Keratinocyte (primary cell): ENCODE measurements at regions not wholly inside any gene's neighbourhood (a gene's known extent, or its start where the extent isn't known, plus 50 kb on each side); places are given as distances from the start of the nearest gene placed in this dataset.
"Not testable (repeated sequence)": the region's sequence is repeated elsewhere in the genome, so short reads cannot be mapped to it uniquely, and the experiment has no call there.

Source experiments
- DNase-seq: peaks from one replicate; pipeline ENCODE4 v3.0.0-alpha.2; 2011; ENCODE audit warnings: low read depth, missing footprints, low spot score
- FAIRE-seq: peaks from 2 replicates; lab custom pipeline; 2011; peaks lifted over from hg19 to GRCh38; lab: Jason Lieb, UNC
- H2AFZ ChIP-seq: 2 replicates; pipeline ENCODE4 v1.6.0; 2012; ENCODE audit warnings: low read length, control low read depth, inconsistent platforms; ENCODE audit not compliant: control insufficient read depth
- H3K27ac ChIP-seq: 2 replicates; pipeline ENCODE4 v1.5.1; 2011; ENCODE audit warnings: low read length; ENCODE audit not compliant: control insufficient read depth, insufficient read depth
- H3K27me3 ChIP-seq: 3 replicates; pipeline ENCODE4 v1.6.0; 2011; ENCODE audit warnings: low read length; ENCODE audit not compliant: control insufficient read depth, insufficient read depth; ENCODE audit errors: extremely low read depth
- H3K36me3 ChIP-seq, 2 experiments: 2 replicates in 1 of 2; 3 replicates in 1 of 2; pipeline ENCODE4 v1.5.1; 2011; ENCODE audit warnings: low read length in 2 of 2, mild to moderate bottlenecking in 1 of 2; ENCODE audit not compliant: control insufficient read depth in 2 of 2, insufficient read depth in 2 of 2; ENCODE audit errors: extremely low read depth in 1 of 2
- H3K4me1 ChIP-seq: 3 replicates; pipeline ENCODE4 v1.5.1; 2011; ENCODE audit warnings: low read length; ENCODE audit not compliant: control insufficient read depth, insufficient read depth; ENCODE audit errors: extremely low read depth
- H3K4me2 ChIP-seq: 3 replicates; pipeline ENCODE4 v1.6.0; 2011; ENCODE audit warnings: low read depth, low read length; ENCODE audit not compliant: control insufficient read depth, insufficient read depth; ENCODE audit errors: extremely low read depth
- H3K4me3 ChIP-seq, 3 experiments: fragments of 200-600 bp in 1 of 3; sonication (generic) in 1 of 3; 2 replicates in 2 of 3; 3 replicates in 1 of 3; pipeline ENCODE4 v1.5.1; 2011 to 2016; ENCODE audit warnings: low read length in 3 of 3, mild to moderate bottlenecking in 3 of 3, control low read depth in 2 of 3, inconsistent platforms in 1 of 3, low read depth in 1 of 3, mixed read lengths in 1 of 3, mixed run types in 1 of 3, moderate library complexity in 1 of 3; ENCODE audit not compliant: control insufficient read depth in 2 of 3, insufficient read depth in 2 of 3; ENCODE audit errors: extremely low read depth in 1 of 3
- H3K79me2 ChIP-seq: 2 replicates; pipeline ENCODE4 v1.6.0; 2012; ENCODE audit warnings: low read length; ENCODE audit not compliant: control insufficient read depth, insufficient read depth
- H3K9ac ChIP-seq: 3 replicates; pipeline ENCODE4 v1.6.0; 2011; ENCODE audit warnings: low read length; ENCODE audit not compliant: control insufficient read depth, insufficient read depth; ENCODE audit errors: extremely low read depth
- H3K9me1 ChIP-seq: 3 replicates; pipeline ENCODE4 v1.6.0; 2011; ENCODE audit warnings: low read length; ENCODE audit not compliant: control insufficient read depth, insufficient read depth; ENCODE audit errors: extremely low read depth
- H3K9me3 ChIP-seq: 2 replicates; pipeline ENCODE4 v1.5.1; 2012; ENCODE audit warnings: low read depth, low read length; ENCODE audit not compliant: control insufficient read depth
- H4K20me1 ChIP-seq: 3 replicates; pipeline ENCODE4 v1.6.0; 2011; ENCODE audit warnings: low read length; ENCODE audit not compliant: control insufficient read depth, insufficient read depth; ENCODE audit errors: extremely low read depth
- EZH2 ChIP-seq: IDR thresholded peaks from one replicate; pipeline ENCODE4 v1.6.1; 2012; ENCODE audit warnings: inconsistent platforms, mild to moderate bottlenecking, low read length, moderate library complexity
- dilution Hi-C: fragments of 300-500 bp; cut with MboI; formaldehyde crosslinking; loops from one replicate; pipeline ENCODE4 v1.7.0; 2020; ENCODE audit warnings: low sequenced_read_pairs; ENCODE audit not compliant: extremely low pct_ligation_motif_present
- TF ChIP-seq, protein P1 (sequence below), 3 experiments: IDR thresholded peaks in 1 of 3; conservative IDR thresholded peaks in 1 of 3; optimal IDR thresholded peaks in 1 of 3; 2 replicates in 2 of 3; 3 replicates in 1 of 3; pipeline versions ENCODE3 to v1.5.1; 2011; ENCODE audit warnings: low read length in 3 of 3, mild to moderate bottlenecking in 3 of 3, moderate library complexity in 2 of 3, control low read depth in 1 of 3, inconsistent platforms in 1 of 3; ENCODE audit not compliant: insufficient read depth in 2 of 3; ENCODE audit errors: extremely low read depth in 1 of 3

DNA sequence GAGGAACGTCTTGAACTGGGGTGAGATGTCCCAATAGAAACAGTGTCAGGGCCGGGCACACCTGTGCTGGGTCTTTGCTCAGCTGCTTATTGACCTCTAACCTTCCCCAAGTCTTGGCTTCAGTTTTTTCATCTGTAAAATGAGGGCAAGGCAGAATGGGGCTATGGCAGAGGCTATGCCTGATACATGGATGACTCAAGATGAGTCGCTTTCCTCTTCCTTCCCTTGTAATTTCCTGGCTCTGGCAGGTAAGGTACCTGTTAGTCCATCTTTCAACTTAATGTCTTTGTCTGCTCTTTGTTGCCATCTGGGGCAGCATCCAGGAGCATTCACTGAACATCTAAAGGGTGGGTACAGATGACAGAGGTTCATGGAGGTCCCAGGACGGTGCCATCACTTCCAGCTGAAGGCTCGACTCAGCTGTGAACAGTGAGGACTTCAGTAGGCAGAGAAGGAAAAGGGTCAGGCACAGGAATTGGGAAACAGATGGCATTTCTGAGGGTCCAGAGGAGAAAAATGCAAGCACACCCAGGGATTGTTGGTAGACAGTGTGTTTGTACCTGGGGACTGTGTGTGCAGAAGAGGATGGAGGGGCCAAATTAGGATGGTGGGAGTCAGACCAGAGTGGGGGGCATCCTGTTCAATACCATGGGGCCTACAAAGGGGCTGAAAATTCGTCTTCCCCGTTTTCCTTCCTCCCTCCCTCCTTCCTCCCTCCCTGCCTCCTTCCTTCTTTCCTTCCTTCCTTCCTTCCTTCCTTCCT is 268.3 kb downstream of the VRK1 start:
- DNase-seq: no peak
- no peaks in the 10 kb centered on the region for H4K20me1 ChIP-seq
- no peaks in the 10 kb centered on the region for H3K27me3 ChIP-seq
- H3K4me2 ChIP-seq: no peak overlapping the region
- FAIRE-seq: peak; percentile 94
- no peak overlapping the region for H3K27ac ChIP-seq
- peaks cover 4% of the 10 kb centered on the region for H3K4me1 ChIP-seq
- no peak for TF ChIP-seq EZH2
- TF ChIP-seq, protein P1, sequence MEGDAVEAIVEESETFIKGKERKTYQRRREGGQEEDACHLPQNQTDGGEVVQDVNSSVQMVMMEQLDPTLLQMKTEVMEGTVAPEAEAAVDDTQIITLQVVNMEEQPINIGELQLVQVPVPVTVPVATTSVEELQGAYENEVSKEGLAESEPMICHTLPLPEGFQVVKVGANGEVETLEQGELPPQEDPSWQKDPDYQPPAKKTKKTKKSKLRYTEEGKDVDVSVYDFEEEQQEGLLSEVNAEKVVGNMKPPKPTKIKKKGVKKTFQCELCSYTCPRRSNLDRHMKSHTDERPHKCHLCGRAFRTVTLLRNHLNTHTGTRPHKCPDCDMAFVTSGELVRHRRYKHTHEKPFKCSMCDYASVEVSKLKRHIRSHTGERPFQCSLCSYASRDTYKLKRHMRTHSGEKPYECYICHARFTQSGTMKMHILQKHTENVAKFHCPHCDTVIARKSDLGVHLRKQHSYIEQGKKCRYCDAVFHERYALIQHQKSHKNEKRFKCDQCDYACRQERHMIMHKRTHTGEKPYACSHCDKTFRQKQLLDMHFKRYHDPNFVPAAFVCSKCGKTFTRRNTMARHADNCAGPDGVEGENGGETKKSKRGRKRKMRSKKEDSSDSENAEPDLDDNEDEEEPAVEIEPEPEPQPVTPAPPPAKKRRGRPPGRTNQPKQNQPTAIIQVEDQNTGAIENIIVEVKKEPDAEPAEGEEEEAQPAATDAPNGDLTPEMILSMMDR (optimal IDR thresholded peaks at IDR 0.05 in 1 of 3, IDR thresholded peaks at IDR 0.05 in 1 of 3, conservative IDR thresholded peaks at IDR 0.05 in 1 of 3; ENCODE audit: extremely low read depth in 1 of 3, insufficient read depth in 2 of 3, low read length in 3 of 3): no peak
- H2AFZ ChIP-seq: no peak overlapping the region
- no peak overlapping the region for H3K9ac ChIP-seq
- no peaks in the 10 kb centered on the region for H3K36me3 ChIP-seq
- dilution Hi-C loops: no loop called here
- no peaks in the 10 kb centered on the region for H3K9me1 ChIP-seq
- H3K9me3 ChIP-seq: no peaks in the 10 kb centered on the region
- H3K4me3 ChIP-seq: no peak overlapping the region
- no peaks in the 10 kb centered on the region for H3K79me2 ChIP-seq

DNA sequence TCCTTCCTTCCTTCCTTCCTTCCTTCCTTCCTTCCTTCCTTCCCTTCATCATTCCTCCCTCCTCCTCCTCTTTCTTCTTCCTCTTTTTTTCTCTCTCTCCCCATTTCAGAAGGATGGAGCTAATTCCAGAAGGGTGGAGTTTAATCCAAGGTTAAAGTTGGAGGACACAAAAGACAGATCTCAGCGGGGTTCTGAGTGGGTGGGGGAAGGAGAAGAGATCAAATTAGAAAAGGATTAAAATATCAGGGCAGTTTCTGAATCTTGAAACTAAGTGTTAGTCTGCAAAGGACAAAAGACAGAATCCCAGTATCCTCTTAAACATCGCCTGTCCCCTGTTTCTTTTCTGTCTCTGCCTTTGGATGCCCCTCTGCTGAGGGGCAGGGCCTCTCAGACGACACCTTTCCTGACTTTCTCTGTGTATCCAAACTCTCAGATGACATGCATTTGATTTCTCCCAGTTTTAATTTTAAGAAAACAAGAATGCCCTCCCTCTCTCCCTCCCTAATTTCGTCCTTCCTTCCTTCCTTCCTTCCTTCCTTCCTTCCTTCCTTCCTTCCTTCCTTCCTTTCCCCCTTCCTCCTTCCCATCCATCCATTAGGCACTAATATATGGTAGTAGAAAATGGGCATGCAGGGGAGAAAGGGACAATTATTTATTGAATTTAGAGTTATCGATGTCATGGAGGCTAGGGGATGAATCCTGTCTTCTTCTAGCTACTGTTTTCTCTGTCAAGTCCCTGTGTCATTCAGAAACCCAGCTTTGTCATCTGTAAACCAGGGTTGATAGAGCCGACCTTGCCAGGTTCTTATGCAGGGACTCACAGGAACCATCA is 269.1 kb downstream of the VRK1 start:
- Histone ChIP-seq H3K79me2 (no peaks in the 10 kb centered on the region), H3K4me3 (no peak overlapping the region), H3K27me3 (no peaks in the 10 kb centered on the region), H3K9ac (no peak overlapping the region), H3K9me3 (no peaks in the 10 kb centered on the region), H3K9me1 (no peaks in the 10 kb centered on the region), H3K4me1 (peaks cover 4% of the 10 kb centered on the region), H2AFZ (no peak overlapping the region), H3K27ac (no peak overlapping the region), H3K4me2 (no peak overlapping the region), H3K36me3 (no peaks in the 10 kb centered on the region), H4K20me1 (no peaks in the 10 kb centered on the region)
- dilution Hi-C loops: no loop called here
- no peak for FAIRE-seq
- TF ChIP-seq EZH2: no peak
- TF ChIP-seq, protein P1 (optimal IDR thresholded peaks at IDR 0.05 in 1 of 3, IDR thresholded peaks at IDR 0.05 in 1 of 3, conservative IDR thresholded peaks at IDR 0.05 in 1 of 3; ENCODE audit: extremely low read depth in 1 of 3, insufficient read depth in 2 of 3, low read length in 3 of 3): no peak
- no peak for DNase-seq

DNA sequence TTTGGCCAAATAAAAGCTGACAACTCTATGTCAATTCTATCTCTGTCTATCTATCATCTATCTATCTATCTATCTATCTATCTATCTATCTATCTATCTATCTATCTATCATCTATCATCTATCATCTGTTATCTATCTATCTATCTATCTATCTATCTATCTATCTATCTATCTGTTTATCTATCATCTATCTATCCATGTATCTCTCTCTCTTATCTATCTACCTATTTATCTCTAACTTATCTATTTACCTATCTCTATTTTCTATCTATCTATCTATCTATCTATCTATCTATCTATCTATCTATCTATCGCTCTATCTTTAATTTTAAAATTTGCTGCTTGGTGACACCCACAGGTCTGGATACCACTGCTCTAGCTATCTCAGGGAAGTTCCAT is 271.1 kb downstream of the VRK1 start:
- FAIRE-seq, dilution Hi-C loops: not testable (repeated sequence)

More for the DNA sequence above, 271.1 kb downstream of the VRK1 start:
- DNase-seq, H3K27ac ChIP-seq, H3K4me3 ChIP-seq, H2AFZ ChIP-seq, H3K9ac ChIP-seq, H3K36me3 ChIP-seq, H3K4me2 ChIP-seq, H3K79me2 ChIP-seq, H4K20me1 ChIP-seq, H3K9me3 ChIP-seq, H3K4me1 ChIP-seq, H3K9me1 ChIP-seq, H3K27me3 ChIP-seq: not testable (repeated sequence)
